ENCODE measurements at regions not wholly inside any gene's neighbourhood (a gene's known extent, or its start where the extent isn't known, plus 50 kb on each side); places are given as distances from the start of the nearest gene placed in this dataset.

DNA sequence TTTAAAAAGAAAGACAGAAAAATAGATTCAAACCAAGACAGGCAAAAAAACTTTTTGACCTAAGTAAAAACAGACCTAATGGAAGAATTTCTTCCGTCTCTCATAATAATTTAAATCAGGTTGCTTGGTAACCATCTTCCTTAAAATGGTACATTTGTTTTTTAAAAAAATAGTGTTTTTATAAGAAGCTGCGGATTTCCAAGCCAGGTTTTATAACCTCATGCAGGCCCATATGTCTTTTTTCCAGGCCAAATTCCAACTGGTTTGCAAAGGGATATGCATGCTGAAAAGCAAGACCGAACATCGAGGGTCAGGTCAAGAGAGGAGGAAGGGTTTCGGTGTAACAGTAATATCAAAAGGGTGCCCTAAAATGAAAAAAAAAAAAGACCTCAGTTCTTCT, 172.9 kb downstream of the MAIP1 start:
- TF ChIP-seq SUZ12 (IDR thresholded peaks at IDR 0.05; ENCODE audit: extremely low read depth, insufficient read depth, insufficient read length) (no peak), ZNF274 (IDR thresholded peaks at IDR 0.05; ENCODE audit: low read depth, low read length) (no peak)
